Amygdala (tissue), 56 donors: ENCODE measurements at regions not wholly inside any gene's neighbourhood (a gene's known extent, or its start where the extent isn't known, plus 50 kb on each side); places are given as distances from the start of the nearest gene placed in this dataset.
"Not testable (repeated sequence)": the region's sequence is repeated elsewhere in the genome, so short reads cannot be mapped to it uniquely, and the experiment has no call there.

Experiments used
- DNase-seq, 56 donors: peaks; one replicate each; lab custom pipeline; 2025; lab: John Stamatoyannopoulos, UW

GRCh38 chr2:239834143-239834542, 191.0 kb downstream of the NDUFA10 start:
- DNase-seq = no peak

DNA sequence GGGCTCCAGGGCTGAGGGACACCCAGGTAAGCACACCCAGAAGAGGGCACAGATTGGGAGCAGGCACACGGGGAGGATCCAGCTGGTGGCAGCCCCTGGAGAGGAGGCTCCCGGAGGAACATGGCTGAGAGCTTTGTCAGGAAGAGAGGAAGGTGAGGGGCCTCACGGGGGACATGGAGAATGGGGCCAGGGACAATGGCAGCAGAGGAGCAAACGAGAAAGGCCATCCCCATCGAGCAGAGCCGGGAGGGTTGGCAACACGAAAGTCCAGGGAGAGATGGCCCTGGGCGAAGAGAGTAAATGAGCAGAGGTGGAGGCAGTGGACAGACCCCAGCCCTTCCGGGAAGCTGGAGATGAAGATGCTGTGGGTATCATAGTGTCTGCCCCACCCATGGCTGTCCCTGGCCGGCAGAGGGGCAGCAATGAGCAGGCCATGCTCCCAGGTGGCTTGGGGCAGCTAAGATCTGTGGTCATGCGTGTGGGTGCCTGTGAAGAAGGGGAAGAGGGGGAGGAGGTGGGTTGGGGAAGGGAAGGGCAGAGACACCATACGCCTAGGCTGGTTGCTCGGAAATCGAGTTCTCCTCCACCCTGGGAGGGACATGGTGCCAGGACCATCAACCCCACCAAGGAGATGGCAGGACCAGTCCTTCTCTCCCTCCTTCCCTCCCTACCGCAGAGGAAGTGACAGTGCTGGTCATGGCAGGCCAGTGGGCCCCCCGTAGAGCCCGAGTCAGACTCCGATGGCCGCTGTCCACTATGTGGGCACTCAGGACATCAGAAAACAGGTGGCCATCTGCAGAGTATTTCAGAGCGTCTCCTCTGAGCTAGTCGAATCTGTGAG, 191.7 kb downstream of the NDUFA10 start:
- no peak for DNase-seq

DNA sequence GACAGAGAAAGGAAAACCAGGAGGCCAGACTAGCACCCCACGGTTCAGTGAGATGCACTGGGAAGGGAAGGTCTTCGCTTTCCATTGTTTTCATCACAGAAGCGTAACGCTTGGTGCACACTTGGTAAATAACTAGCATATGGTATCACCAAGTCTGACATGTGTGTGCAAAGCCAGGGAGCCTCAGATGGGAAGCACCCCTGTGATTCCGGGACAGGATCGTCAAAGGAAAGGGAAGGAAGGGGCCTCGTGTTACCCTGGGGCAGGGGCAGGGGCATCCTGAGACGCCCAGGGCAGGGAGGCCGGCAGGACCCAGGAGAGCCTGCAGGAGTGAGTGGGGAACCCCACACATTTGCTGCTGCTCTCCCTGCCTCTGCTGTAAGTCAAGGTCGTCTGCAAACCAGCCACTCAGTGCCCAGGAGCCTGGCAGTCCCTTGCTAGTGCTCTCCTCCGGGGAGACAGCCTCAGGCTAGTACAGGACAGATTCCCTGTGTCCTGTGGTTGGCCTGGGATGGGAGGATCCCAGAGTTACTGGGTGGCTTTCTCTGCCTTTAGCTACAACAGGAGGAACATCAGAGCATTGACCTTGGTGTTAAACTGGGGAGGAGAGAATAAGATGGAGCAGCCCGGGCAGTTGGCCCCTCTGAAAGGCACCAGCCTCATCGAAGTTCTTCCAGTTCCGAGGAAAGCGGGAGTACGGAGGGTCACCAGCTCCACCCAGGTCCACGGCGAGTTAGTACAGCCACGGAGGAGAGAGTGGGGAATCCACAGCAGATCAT, 192.5 kb downstream of the NDUFA10 start:
- DNase-seq = no peak

DNA sequence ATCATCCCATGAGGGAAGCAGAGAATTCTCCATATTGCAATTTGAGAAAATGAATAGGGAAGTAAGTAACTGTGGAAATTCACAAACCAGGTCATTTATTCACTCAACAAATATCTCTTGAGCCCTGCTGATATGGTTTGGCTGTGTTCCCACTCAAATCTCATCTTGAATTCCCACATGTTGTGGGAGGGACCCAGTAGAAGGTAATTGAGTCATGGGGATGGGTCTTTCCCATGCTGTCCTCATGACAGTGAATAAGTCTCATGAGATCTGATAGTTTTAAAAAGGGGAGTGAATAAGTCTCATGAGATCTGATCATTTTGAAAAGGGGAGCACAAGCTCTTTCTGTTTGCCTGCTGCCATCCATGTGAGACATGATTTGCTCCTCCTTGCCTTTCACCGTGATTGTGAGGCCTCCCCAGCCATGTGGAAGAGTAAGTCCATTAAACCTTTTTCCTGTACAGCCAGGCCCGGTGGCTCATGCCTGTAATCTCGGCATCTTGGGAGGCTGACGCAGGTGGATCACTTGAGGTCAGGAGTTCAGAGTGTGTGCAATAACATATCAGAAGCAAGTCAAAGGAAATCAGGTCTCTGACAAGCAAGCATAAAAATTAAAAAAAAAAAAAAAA, 193.2 kb downstream of the NDUFA10 start:
- DNase-seq = no peak

DNA sequence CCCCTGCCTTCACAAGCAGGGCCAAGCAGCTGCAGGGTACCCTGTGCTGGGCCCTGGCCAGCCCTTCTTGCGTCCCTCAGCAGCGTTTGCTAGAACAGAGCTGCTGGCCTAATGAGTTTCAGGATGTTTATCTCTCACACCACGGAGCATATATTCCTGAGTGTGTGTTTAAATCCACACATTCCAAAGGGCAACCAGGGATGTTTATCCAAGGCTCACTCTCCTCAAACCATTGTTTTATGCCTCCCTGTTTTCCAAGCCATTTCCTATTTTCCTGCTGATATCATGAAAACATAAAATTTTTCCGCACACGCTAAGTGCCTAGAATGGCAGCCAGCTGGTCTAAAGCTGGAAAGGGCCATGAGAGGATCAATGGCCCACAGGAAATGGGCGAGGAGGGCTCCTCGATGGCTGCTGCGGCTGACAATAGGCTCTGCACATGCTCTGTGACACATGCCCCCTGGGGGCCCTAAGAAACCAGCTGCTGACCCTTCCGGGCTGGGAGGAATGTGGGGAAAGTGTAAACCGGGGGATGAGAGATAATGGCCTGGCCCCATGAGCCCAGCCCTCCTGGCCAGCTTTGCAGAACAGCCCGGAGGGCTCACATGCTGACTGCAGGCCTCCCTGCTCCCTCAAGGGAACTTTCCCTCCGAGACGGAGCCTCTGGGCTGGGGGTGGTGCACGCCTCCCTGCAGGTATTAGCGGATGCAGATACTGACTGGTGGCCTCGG, 194.0 kb downstream of the NDUFA10 start:
- DNase-seq = no peak

DNA sequence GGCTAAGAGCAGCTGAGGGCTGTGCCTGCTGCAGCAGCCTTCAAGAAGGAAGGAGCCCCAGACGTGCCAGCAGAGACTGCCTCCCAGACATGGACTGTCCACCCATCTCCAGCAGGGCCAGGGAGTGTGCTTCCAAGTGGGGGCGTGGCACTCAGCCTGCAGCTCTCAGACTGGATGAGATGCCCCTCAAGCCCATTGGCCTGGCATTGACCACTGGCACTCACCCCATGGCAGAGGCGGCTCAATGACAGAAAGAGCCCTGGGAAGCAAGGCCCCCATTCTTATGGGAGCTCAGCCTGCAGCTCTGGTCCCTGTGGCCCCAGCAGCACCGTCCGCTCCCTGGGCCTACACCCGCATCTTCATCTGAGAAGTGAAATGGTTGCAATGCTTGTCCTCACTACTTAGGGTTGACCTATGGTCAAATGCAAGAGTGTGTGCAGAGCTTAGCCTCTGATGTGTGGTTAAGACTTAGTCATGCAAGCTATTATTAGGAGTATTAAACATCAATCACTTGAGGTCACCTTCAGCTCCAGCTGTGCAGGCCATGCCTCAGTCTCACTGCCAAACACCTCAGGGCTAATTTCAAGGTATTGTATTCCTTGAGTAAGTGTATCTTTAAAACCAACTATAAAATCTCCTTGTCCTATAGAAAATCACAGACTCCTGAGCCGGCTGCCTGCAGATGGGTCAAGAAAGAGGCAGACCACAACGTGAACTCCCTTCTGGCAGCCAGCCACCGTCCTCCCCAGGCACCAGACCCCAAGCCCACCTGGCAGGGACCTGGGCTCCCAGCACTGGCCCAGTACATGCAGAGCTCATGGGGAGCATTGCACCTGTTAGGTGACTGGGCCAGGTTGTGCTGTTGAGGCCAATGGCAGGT, 194.8 kb downstream of the NDUFA10 start:
- no peak for DNase-seq

- DNase-seq = no peak
Measured at GRCh38 chr2:239829326-239829725, 195.8 kb downstream of the NDUFA10 start.

GRCh38 chr2:239828973-239829275, 196.2 kb downstream of the NDUFA10 start:
- not testable (repeated sequence) for DNase-seq

DNA sequence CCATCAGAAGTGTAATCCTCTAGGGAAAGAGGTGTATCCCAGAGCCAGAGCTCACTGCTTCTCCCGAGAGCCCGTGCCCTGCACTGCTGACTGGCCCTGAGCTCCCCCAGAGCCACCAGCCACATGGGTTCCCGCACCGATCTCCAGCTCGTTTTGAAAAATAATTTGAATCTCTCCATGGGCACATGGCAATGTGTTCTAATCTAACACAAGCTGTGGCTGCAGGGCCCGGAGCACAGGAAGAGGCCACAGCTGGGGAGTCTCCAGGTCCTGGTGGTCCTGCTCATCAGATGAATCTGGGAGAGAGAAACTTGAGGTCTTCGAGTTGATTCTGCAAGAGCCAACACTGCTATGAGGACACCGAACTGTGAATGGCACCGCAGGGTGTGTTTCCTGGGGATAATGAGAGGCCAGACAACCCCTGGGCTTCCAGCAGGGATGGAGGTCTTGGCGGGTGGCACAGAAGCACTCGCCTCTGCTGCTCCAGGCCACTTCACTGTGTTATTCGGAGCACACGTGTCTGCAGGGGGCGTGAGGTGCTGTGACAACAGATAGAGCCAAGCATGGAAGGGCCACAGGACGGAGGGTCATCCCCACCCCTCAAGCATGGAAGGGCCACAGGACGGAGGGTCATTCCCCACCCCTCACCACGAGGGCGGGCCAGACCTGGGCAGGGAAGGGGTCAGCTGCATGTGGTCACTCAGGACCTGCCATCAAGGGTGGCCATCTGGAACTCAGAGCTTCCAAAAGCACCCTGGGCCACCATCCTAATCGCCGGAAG, 196.8 kb downstream of the NDUFA10 start:
- no peak for DNase-seq

- DNase-seq = no peak
Measured at GRCh38 chr2:239827523-239827890, 197.6 kb downstream of the NDUFA10 start.

- DNase-seq = no peak
Measured at GRCh38 chr2:239826786-239827522, 198.2 kb downstream of the NDUFA10 start.

GRCh38 chr2:239826376-239826775, 198.8 kb downstream of the NDUFA10 start:
- no peak for DNase-seq

DNA sequence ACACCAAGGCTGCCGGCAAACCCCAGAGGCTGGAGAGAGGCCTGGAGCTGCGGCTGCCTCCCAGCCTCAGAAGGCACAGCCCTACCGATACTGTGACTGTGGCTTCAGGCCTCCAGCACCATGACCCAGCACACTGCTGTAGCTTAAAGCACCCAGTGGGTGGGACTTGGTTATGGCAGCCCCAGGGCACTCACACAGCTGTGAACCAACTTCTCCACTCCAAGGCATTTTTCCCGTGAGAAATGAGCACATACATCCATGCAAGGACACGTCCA, 199.5 kb downstream of the NDUFA10 start:
- no peak for DNase-seq

DNA sequence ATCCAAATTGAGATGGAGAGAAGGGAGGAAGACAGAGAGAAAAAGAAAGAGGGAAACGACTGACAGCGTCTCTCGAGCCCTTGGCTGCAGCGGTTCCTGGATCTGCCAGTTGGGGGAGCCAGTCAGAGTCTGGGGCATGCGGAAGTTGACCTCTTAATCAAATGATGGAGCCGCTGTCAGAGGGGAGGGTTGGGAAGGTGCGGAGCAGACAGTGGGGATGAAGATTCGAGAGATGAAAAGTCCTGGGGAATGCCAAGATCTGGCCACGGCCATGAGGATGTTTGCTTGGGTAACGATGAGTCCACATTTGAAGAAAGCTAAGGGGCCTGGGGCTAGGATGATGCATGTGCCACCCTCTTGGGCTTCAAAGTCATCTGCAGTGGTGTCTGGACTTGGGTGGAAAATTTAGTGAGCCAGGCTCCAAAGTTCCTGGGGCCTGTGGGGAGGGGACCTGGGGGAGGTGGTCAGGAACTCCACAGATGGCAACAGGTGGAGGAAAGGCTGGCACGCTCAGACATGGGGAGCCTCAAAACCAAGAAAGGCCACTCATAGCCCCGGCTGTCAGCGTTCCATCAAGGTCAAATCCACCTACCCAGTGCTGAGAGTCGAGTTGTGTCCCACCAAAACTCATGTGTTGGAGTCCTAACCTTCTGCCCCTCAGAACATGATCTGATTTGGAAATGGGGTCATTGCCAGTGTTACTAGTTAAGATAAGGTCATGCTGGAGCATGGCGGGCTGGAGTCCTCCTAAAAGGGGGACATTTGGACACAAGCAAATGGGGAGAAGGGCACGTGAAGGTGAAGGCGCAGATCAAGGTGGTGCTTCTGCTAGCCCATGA, 200.1 kb downstream of the NDUFA10 start:
- DNase-seq = no peak

DNA sequence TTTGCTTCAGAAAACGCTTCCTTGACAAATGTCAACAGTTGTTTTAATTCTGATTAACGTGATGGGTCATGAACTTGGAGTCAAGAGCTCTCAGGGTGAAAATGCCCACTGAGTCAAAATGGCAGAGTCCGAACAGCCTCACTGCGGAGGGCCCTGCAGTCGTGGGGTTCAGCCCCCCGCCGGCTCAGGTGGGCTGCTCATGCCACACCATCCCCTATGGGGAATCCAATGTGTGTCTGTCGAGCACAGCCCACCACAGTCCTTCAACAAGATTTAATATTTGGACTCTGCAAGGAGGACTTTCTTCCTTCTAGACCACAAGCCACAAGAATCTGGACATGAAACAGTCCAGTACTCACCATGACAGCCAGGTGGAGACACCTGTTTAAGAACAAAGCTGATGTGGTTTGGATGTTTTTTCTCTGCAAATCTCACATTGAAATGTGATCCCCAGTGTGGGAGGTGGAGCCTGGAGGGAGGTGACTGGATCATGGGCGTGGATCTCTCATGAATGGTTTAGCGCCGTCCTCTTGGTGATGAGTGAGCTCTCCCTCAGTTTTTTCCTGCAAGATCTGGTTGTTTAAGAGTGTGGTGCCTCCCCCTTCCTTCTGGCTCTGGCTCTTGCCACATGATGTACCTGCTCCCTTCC, 201.0 kb downstream of the NDUFA10 start:
- no peak for DNase-seq

- no peak for DNase-seq
Measured at GRCh38 chr2:239822146-239822831, 202.9 kb downstream of the NDUFA10 start.

- no peak for DNase-seq
Measured at GRCh38 chr2:239821694-239822075, 203.5 kb downstream of the NDUFA10 start.
